Fibroblast of mammary gland (primary cell): ENCODE measurements at regions not wholly inside any gene's neighbourhood (a gene's known extent, or its start where the extent isn't known, plus 50 kb on each side); places are given as distances from the start of the nearest gene placed in this dataset.

Experiments
- DNase-seq: peaks from one replicate; pipeline ENCODE4 v3.0.0-alpha.2; 2010; ENCODE audit warnings: low read depth
- H3K4me3 ChIP-seq: 2 replicates; pipeline ENCODE4 v1.5.1; 2011; ENCODE audit warnings: low read depth, mild to moderate bottlenecking, low read length, moderate library complexity; ENCODE audit not compliant: control insufficient read depth
- CTCF ChIP-seq: conservative IDR thresholded peaks from 2 replicates; pipeline ENCODE4 v1.5.1; 2011; ENCODE audit warnings: low read depth, low read length, inconsistent platforms; ENCODE audit not compliant: control insufficient read depth, insufficient read depth

GRCh38 chr1:192418552-192419285, 101.9 kb downstream of the RGS21 start:
- peak; percentile 5 for DNase-seq
- H3K4me3 ChIP-seq: no peak overlapping the region
- no peak for TF ChIP-seq CTCF

GRCh38 chr1:192430644-192431043, 113.9 kb downstream of the RGS21 start:
- H3K4me3 ChIP-seq: no peak overlapping the region
- DNase-seq: no peak
- TF ChIP-seq CTCF: no peak

GRCh38 chr1:192435704-192436103, 118.9 kb downstream of the RGS21 start:
- no peak for DNase-seq
- no peak for TF ChIP-seq CTCF
- no peak overlapping the region for H3K4me3 ChIP-seq

- no peak for TF ChIP-seq CTCF
- no peak overlapping the region for H3K4me3 ChIP-seq
- no peak for DNase-seq
These were observed 119.8 kb downstream of the RGS21 start for GRCh38 chr1:192436441-192437078.

- TF ChIP-seq CTCF: no peak
- no peak for DNase-seq
These were observed 121.9 kb downstream of the RGS21 start for GRCh38 chr1:192438737-192439136.

GRCh38 chr1:192439373-192440025, 122.7 kb downstream of the RGS21 start:
- no peak overlapping the region for H3K4me3 ChIP-seq
- no peak for TF ChIP-seq CTCF
- peak; percentile 88 for DNase-seq

More at GRCh38 chr1:192438737-192439136, 121.9 kb downstream of the RGS21 start:
- no peak overlapping the region for H3K4me3 ChIP-seq
